Keratinocyte (primary cell): ENCODE measurements at regions not wholly inside any gene's neighbourhood (a gene's known extent, or its start where the extent isn't known, plus 50 kb on each side); places are given as distances from the start of the nearest gene placed in this dataset.

Experiments used
- DNase-seq: peaks from one replicate; pipeline ENCODE4 v3.0.0-alpha.2; 2011; ENCODE audit warnings: low read depth, missing footprints, low spot score
- FAIRE-seq: peaks from 2 replicates; lab custom pipeline; 2011; peaks lifted over from hg19 to GRCh38; lab: Jason Lieb, UNC
- H2AFZ ChIP-seq: 2 replicates; pipeline ENCODE4 v1.6.0; 2012; ENCODE audit warnings: low read length, control low read depth, inconsistent platforms; ENCODE audit not compliant: control insufficient read depth
- H3K27ac ChIP-seq: 2 replicates; pipeline ENCODE4 v1.5.1; 2011; ENCODE audit warnings: low read length; ENCODE audit not compliant: control insufficient read depth, insufficient read depth
- H3K27me3 ChIP-seq: 3 replicates; pipeline ENCODE4 v1.6.0; 2011; ENCODE audit warnings: low read length; ENCODE audit not compliant: control insufficient read depth, insufficient read depth; ENCODE audit errors: extremely low read depth
- H3K36me3 ChIP-seq, 2 experiments: 2 replicates in 1 of 2; 3 replicates in 1 of 2; pipeline ENCODE4 v1.5.1; 2011; ENCODE audit warnings: low read length in 2 of 2, mild to moderate bottlenecking in 1 of 2; ENCODE audit not compliant: control insufficient read depth in 2 of 2, insufficient read depth in 2 of 2; ENCODE audit errors: extremely low read depth in 1 of 2
- H3K4me1 ChIP-seq: 3 replicates; pipeline ENCODE4 v1.5.1; 2011; ENCODE audit warnings: low read length; ENCODE audit not compliant: control insufficient read depth, insufficient read depth; ENCODE audit errors: extremely low read depth
- H3K4me2 ChIP-seq: 3 replicates; pipeline ENCODE4 v1.6.0; 2011; ENCODE audit warnings: low read depth, low read length; ENCODE audit not compliant: control insufficient read depth, insufficient read depth; ENCODE audit errors: extremely low read depth
- H3K4me3 ChIP-seq, 3 experiments: fragments of 200-600 bp in 1 of 3; sonication (generic) in 1 of 3; 2 replicates in 2 of 3; 3 replicates in 1 of 3; pipeline ENCODE4 v1.5.1; 2011 to 2016; ENCODE audit warnings: low read length in 3 of 3, mild to moderate bottlenecking in 3 of 3, control low read depth in 2 of 3, inconsistent platforms in 1 of 3, low read depth in 1 of 3, mixed read lengths in 1 of 3, mixed run types in 1 of 3, moderate library complexity in 1 of 3; ENCODE audit not compliant: control insufficient read depth in 2 of 3, insufficient read depth in 2 of 3; ENCODE audit errors: extremely low read depth in 1 of 3
- H3K79me2 ChIP-seq: 2 replicates; pipeline ENCODE4 v1.6.0; 2012; ENCODE audit warnings: low read length; ENCODE audit not compliant: control insufficient read depth, insufficient read depth
- H3K9ac ChIP-seq: 3 replicates; pipeline ENCODE4 v1.6.0; 2011; ENCODE audit warnings: low read length; ENCODE audit not compliant: control insufficient read depth, insufficient read depth; ENCODE audit errors: extremely low read depth
- H3K9me1 ChIP-seq: 3 replicates; pipeline ENCODE4 v1.6.0; 2011; ENCODE audit warnings: low read length; ENCODE audit not compliant: control insufficient read depth, insufficient read depth; ENCODE audit errors: extremely low read depth
- H3K9me3 ChIP-seq: 2 replicates; pipeline ENCODE4 v1.5.1; 2012; ENCODE audit warnings: low read depth, low read length; ENCODE audit not compliant: control insufficient read depth
- H4K20me1 ChIP-seq: 3 replicates; pipeline ENCODE4 v1.6.0; 2011; ENCODE audit warnings: low read length; ENCODE audit not compliant: control insufficient read depth, insufficient read depth; ENCODE audit errors: extremely low read depth
- CTCF ChIP-seq, 3 experiments: IDR thresholded peaks in 1 of 3; conservative IDR thresholded peaks in 1 of 3; optimal IDR thresholded peaks in 1 of 3; 2 replicates in 2 of 3; 3 replicates in 1 of 3; pipeline versions ENCODE3 to v1.5.1; 2011; ENCODE audit warnings: low read length in 3 of 3, mild to moderate bottlenecking in 3 of 3, moderate library complexity in 2 of 3, control low read depth in 1 of 3, inconsistent platforms in 1 of 3; ENCODE audit not compliant: insufficient read depth in 2 of 3; ENCODE audit errors: extremely low read depth in 1 of 3
- EZH2 ChIP-seq: IDR thresholded peaks from one replicate; pipeline ENCODE4 v1.6.1; 2012; ENCODE audit warnings: inconsistent platforms, mild to moderate bottlenecking, low read length, moderate library complexity
- dilution Hi-C: fragments of 300-500 bp; cut with MboI; formaldehyde crosslinking; loops from one replicate; pipeline ENCODE4 v1.7.0; 2020; ENCODE audit warnings: low sequenced_read_pairs; ENCODE audit not compliant: extremely low pct_ligation_motif_present

GRCh38 chr22:22776121-22776520 is 111.5 kb upstream of the IGLL5 start:
- Histone ChIP-seq H3K36me3 (no peaks in the 10 kb centered on the region), H3K9me3 (no peaks in the 10 kb centered on the region), H3K4me2 (no peak overlapping the region), H4K20me1 (no peaks in the 10 kb centered on the region), H3K9me1 (no peaks in the 10 kb centered on the region), H3K27me3 (no peaks in the 10 kb centered on the region), H3K27ac (no peak overlapping the region), H3K9ac (no peak overlapping the region), H3K79me2 (no peaks in the 10 kb centered on the region), H3K4me1 (no peaks in the 10 kb centered on the region), H2AFZ (no peak overlapping the region), H3K4me3 (no peak overlapping the region)
- dilution Hi-C loops: no loop called here
- TF ChIP-seq EZH2 (no peak), CTCF (optimal IDR thresholded peaks at IDR 0.05 in 1 of 3, IDR thresholded peaks at IDR 0.05 in 1 of 3, conservative IDR thresholded peaks at IDR 0.05 in 1 of 3; ENCODE audit: extremely low read depth in 1 of 3, insufficient read depth in 2 of 3, low read length in 3 of 3) (no peak)
- no peak for DNase-seq
- FAIRE-seq: no peak

GRCh38 chr22:22779213-22779612 is 108.4 kb upstream of the IGLL5 start:
- dilution Hi-C loops: no loop called here

More at GRCh38 chr22:22779213-22779612, 108.4 kb upstream of the IGLL5 start:
- no peak overlapping the region for H3K4me2 ChIP-seq
- TF ChIP-seq CTCF (optimal IDR thresholded peaks at IDR 0.05 in 1 of 3, IDR thresholded peaks at IDR 0.05 in 1 of 3, conservative IDR thresholded peaks at IDR 0.05 in 1 of 3; ENCODE audit: extremely low read depth in 1 of 3, insufficient read depth in 2 of 3, low read length in 3 of 3) (no peak), EZH2 (no peak)
- H2AFZ ChIP-seq: no peak overlapping the region
- FAIRE-seq (no peak), DNase-seq (no peak)
- H3K9me1 ChIP-seq: no peaks in the 10 kb centered on the region
- H3K27ac ChIP-seq: no peak overlapping the region
- no peak overlapping the region for H3K9ac ChIP-seq
- H3K4me1 ChIP-seq: no peaks in the 10 kb centered on the region
- no peaks in the 10 kb centered on the region for H4K20me1 ChIP-seq
- H3K27me3 ChIP-seq: no peaks in the 10 kb centered on the region
- H3K36me3 ChIP-seq: no peaks in the 10 kb centered on the region
- H3K4me3 ChIP-seq: no peak overlapping the region
- H3K79me2 ChIP-seq: no peaks in the 10 kb centered on the region
- H3K9me3 ChIP-seq: no peaks in the 10 kb centered on the region
